Activated CD8-positive, alpha-beta T cell treated with anti-CD3 and anti-CD28 coated beads for 36 hours (primary cell): ENCODE measurements at regions not wholly inside any gene's neighbourhood (a gene's known extent, or its start where the extent isn't known, plus 50 kb on each side); places are given as distances from the start of the nearest gene placed in this dataset.

Source experiments
- ATAC-seq: fragments of 200-7000 bp; cut with Tn5 transposase; one replicate; pipeline ENCODE4 v1.10.0; 2021; ENCODE audit warnings: mild to moderate bottlenecking, moderate library complexity
- CTCF ChIA-PET: fragments of 350-600 bp; sonication (Branson Sonifier 250); formaldehyde crosslinking; loops from one replicate; lab custom pipeline; 2021; ENCODE audit warnings: antibody characterized with exemption; lab: Charles Lee
- POLR2A ChIA-PET: fragments of 350-600 bp; sonication (Branson Sonifier 250); formaldehyde crosslinking; loops from one replicate; lab custom pipeline; 2021; ENCODE audit warnings: antibody characterized with exemption; lab: Charles Lee
- DNase-seq: peaks from one replicate; pipeline ENCODE4 v3.0.0-alpha.2; 2020
- H3K27ac Mint-ChIP-seq: one replicate; pipeline ENCODE4 v1.8.0; 2021; ENCODE audit warnings: mild to moderate bottlenecking, mixed read lengths
- H3K27me3 Mint-ChIP-seq: one replicate; pipeline ENCODE4 v1.8.0; 2021; ENCODE audit warnings: mixed read lengths
- H3K36me3 Mint-ChIP-seq: one replicate; pipeline ENCODE4 v1.8.0; 2021; ENCODE audit warnings: low read depth, mixed read lengths
- H3K4me1 Mint-ChIP-seq: one replicate; pipeline ENCODE4 v1.8.0; 2021; ENCODE audit warnings: low read depth, mixed read lengths
- H3K4me3 Mint-ChIP-seq: one replicate; pipeline ENCODE4 v1.8.0; 2021; ENCODE audit warnings: mild to moderate bottlenecking, moderate library complexity, mixed read lengths
- H3K9me3 Mint-ChIP-seq: one replicate; pipeline ENCODE4 v1.8.0; 2021; ENCODE audit warnings: mixed read lengths
- CTCF ChIP-seq: fragments of 200-600 bp; IDR thresholded peaks from one replicate; pipeline ENCODE4 v1.8.0; 2022; ENCODE audit warnings: antibody characterized with exemption, mild to moderate bottlenecking
- intact Hi-C: fragments of 100-400 bp; cut with micrococcal nuclease; formaldehyde crosslinking; loops from one replicate; pipeline ENCODE4 v1.10.0; 2022

GRCh38 chr4:153143527-153144348 lies 60.5 kb upstream of the TRIM2 start:
- peaks cover 7% of the 10 kb centered on the region for H3K4me1 Mint-ChIP-seq
- TF ChIP-seq CTCF = no peak
- peaks cover 12% of the 10 kb centered on the region for H3K27me3 Mint-ChIP-seq
- intact Hi-C loops = loop anchor here (2.0 to 10.0 kb wide), 2 partner anchors 175 to 501 kb away; no protein-coding TSS in a partner anchor
- POLR2A ChIA-PET = no interaction called here
- CTCF ChIA-PET = interaction anchor here (0.6 to 2.1 kb wide), 31 partner anchors 8 to 499 kb away, joined by 3 to 27 read pairs (median 4); partner anchors contain the start of gene TRIM2
- no peaks in the 10 kb centered on the region for H3K36me3 Mint-ChIP-seq
- H3K27ac Mint-ChIP-seq = no peak overlapping the region
- H3K9me3 Mint-ChIP-seq = no peaks in the 10 kb centered on the region
- DNase-seq = no peak
- ATAC-seq = no peak
- H3K4me3 Mint-ChIP-seq = no peak overlapping the region

- Mint-ChIP-seq H3K4me1 (peaks cover 7% of the 10 kb centered on the region), H3K27ac (no peak overlapping the region), H3K27me3 (peaks cover 9% of the 10 kb centered on the region), H3K36me3 (no peaks in the 10 kb centered on the region), H3K9me3 (no peaks in the 10 kb centered on the region), H3K4me3 (no peak overlapping the region)
- ATAC-seq (no peak), DNase-seq (no peak)
- intact Hi-C loops = loop anchor here (10.0 kb wide), 1 partner anchor 499 kb away; no protein-coding TSS in a partner anchor
- ChIA-PET CTCF (interaction anchor here (2.1 kb wide), 1 partner anchor 498 kb away, joined by 8 read pairs; no protein-coding TSS in a partner anchor), POLR2A (no interaction called here)
- no peak for TF ChIP-seq CTCF
These were observed 58.2 kb upstream of the TRIM2 start for GRCh38 chr4:153146031-153146430.

- no peak for ATAC-seq
- Mint-ChIP-seq H3K4me3 (no peak overlapping the region), H3K27me3 (peaks cover 10% of the 10 kb centered on the region), H3K4me1 (peaks cover 13% of the 10 kb centered on the region), H3K9me3 (no peaks in the 10 kb centered on the region), H3K27ac (no peak overlapping the region), H3K36me3 (no peaks in the 10 kb centered on the region)
- no peak for DNase-seq
- intact Hi-C loops = loop anchor here (10.0 kb wide), 1 partner anchor 498 kb away; no protein-coding TSS in a partner anchor
- ChIA-PET POLR2A (interaction anchor here (0.6 kb wide), 1 partner anchor 527 kb away, joined by 3 read pairs; no protein-coding TSS in a partner anchor), CTCF (interaction anchor here (1.3 to 1.7 kb wide), 2 partner anchors 9 to 63 kb away, joined by 4 to 5 read pairs; no protein-coding TSS in a partner anchor)
- no peak for TF ChIP-seq CTCF
These were observed 57.3 kb upstream of the TRIM2 start for GRCh38 chr4:153146961-153147360.

- peaks cover 10% of the 10 kb centered on the region for H3K27me3 Mint-ChIP-seq
- no peaks in the 10 kb centered on the region for H3K36me3 Mint-ChIP-seq
- H3K4me1 Mint-ChIP-seq = peaks cover 20% of the 10 kb centered on the region
- H3K9me3 Mint-ChIP-seq = no peaks in the 10 kb centered on the region
- ATAC-seq (no peak), DNase-seq (no peak)
- intact Hi-C loops = loop anchor here (10.0 kb wide), 1 partner anchor 496 kb away; no protein-coding TSS in a partner anchor
- H3K4me3 Mint-ChIP-seq = no peak overlapping the region
- no peak overlapping the region for H3K27ac Mint-ChIP-seq
- no peak for TF ChIP-seq CTCF
- POLR2A ChIA-PET = interaction anchor here (1.1 kb wide), 1 partner anchor 9 kb away, joined by 4 read pairs; no protein-coding TSS in a partner anchor
- CTCF ChIA-PET = interaction anchor here (0.8 to 1.1 kb wide), 2 partner anchors 23 to 170 kb away, joined by 3 read pairs; no protein-coding TSS in a partner anchor
These were observed 55.5 kb upstream of the TRIM2 start for GRCh38 chr4:153148791-153149190.
